Body of pancreas (tissue), 4 donors: ENCODE measurements at regions not wholly inside any gene's neighbourhood (a gene's known extent, or its start where the extent isn't known, plus 50 kb on each side); places are given as distances from the start of the nearest gene placed in this dataset.
"Not testable (repeated sequence)": the region's sequence is repeated elsewhere in the genome, so short reads cannot be mapped to it uniquely, and the experiment has no call there.

Source experiments
- ATAC-seq: fragments of 150-250 bp; one replicate; pipeline ENCODE4 v1.9.1; 2016
- DNase-seq, 4 donors: peaks; one replicate each; pipeline ENCODE4 v3.0.0-alpha.2; 2019
- H3K27ac ChIP-seq, 4 donors: fragments of 200-600 bp; sonication (generic); 1 replicate in 3 of 4; 2 replicates in 1 of 4; pipeline versions ENCODE4 v1.5.1 to v1.6.1; 2016 to 2019; ENCODE audit warnings: mild to moderate bottlenecking in 1 of 4, mixed read lengths in 1 of 4, moderate library complexity in 1 of 4
- H3K27me3 ChIP-seq, 2 donors: fragments of 200-600 bp; sonication (generic); one replicate each; pipeline ENCODE4 v1.6.0; 2016; ENCODE audit warnings: mild to moderate bottlenecking in 1 of 2
- H3K36me3 ChIP-seq, 2 donors: fragments of 200-600 bp; sonication (generic); replicated peaks in 1 of 2; 2 replicates each; pipeline ENCODE4 v1.5.1; 2016; ENCODE audit warnings: low read depth in 2 of 2; ENCODE audit not compliant: insufficient read depth in 1 of 2
- H3K4me1 ChIP-seq: fragments of 200-600 bp; sonication (generic); one replicate; pipeline ENCODE4 v1.6.0; 2016
- H3K4me3 ChIP-seq, 2 donors: fragments of 200-600 bp; sonication (generic); 1 replicate in 1 of 2; 2 replicates in 1 of 2; pipeline ENCODE4 v1.5.1; 2016 to 2019
- H3K9me3 ChIP-seq, 3 donors: fragments of 200-600 bp; sonication (generic); 1 replicate in 2 of 3; 2 replicates in 1 of 3; pipeline ENCODE4 v1.5.1; 2016
- POLR2A ChIP-seq, 3 donors: fragments of 450-650 bp; IDR thresholded peaks; one replicate each; pipeline ENCODE4 v1.6.1; 2016; ENCODE audit warnings: antibody characterized with exemption in 3 of 3, mild to moderate bottlenecking in 2 of 3
- WGBS, 2 donors: methylation state at CpG; one replicate each; pipeline ENCODE4 v1.1.5; 2017; 5-methylcytosine and 5-hydroxymethylcytosine counted together
- intact Hi-C: fragments of 100-400 bp; cut with DNase I; formaldehyde crosslinking; loops from one replicate; pipeline ENCODE4 v1.15.1; 2023
- TF ChIP-seq, protein P1 (sequence below), 7 experiments: fragments of 450-650 bp in 4 of 7; fragments of 200-600 bp in 3 of 7; sonication (generic) in 3 of 7; IDR thresholded peaks; one replicate each; pipeline ENCODE4 v1.5.1; 2016 to 2019; ENCODE audit warnings: antibody characterized with exemption in 7 of 7

DNA sequence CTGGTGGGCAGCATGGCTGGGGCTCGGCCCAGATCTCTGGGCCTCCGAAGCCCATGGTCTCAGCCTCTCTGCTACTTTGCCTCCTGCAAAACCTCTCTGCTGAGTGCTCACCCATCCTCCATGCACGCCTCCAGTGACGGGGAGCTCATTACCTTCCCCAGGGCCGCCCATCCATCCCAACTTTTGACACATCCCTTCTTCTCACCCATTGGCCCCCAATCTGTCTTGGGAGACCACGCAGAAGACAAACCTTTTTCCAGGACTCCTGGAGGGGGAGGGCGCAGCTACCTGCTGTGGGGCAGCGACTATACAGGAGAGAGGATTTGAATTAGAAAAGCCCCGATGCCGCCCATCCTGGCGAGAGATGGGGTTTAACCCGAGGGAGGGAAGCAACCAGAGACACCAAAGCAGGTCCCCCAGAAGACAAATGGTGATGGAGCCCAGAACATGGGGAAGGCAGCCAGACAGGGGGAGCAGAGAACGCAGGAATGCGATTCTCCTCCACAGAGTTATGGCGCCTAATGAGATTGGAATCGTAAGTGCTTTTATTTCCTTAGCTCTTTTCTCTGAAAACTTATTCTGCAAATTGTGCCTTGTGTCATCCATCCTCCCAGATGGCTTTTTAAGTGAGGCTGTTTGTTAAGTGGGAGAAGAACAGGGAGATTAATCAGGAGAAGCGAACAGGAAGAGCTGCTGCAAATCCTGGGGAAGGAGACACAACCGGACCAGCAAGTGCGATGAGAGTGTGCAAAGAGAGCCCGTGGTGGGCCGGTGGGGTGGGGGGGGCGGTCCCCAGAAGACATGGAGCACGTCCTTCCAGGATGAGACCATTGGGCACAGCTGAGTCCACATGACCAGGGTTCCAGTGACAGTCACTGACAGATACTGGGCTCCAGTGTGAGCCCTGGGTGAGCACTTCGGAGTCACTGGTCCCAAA, 623.5 kb downstream of the MATN1 start:
- Histone ChIP-seq H3K4me3 (no peak overlapping the region), H3K27ac (no peak overlapping the region), H3K4me1 (no peaks in the 10 kb centered on the region), H3K27me3 (no peaks in the 10 kb centered on the region), H3K36me3 (no peaks in the 10 kb centered on the region), H3K9me3 (no peaks in the 10 kb centered on the region)
- TF ChIP-seq, protein P1, sequence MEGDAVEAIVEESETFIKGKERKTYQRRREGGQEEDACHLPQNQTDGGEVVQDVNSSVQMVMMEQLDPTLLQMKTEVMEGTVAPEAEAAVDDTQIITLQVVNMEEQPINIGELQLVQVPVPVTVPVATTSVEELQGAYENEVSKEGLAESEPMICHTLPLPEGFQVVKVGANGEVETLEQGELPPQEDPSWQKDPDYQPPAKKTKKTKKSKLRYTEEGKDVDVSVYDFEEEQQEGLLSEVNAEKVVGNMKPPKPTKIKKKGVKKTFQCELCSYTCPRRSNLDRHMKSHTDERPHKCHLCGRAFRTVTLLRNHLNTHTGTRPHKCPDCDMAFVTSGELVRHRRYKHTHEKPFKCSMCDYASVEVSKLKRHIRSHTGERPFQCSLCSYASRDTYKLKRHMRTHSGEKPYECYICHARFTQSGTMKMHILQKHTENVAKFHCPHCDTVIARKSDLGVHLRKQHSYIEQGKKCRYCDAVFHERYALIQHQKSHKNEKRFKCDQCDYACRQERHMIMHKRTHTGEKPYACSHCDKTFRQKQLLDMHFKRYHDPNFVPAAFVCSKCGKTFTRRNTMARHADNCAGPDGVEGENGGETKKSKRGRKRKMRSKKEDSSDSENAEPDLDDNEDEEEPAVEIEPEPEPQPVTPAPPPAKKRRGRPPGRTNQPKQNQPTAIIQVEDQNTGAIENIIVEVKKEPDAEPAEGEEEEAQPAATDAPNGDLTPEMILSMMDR (IDR thresholded peaks at IDR 0.05): no peak
- no peak for TF ChIP-seq POLR2A (IDR thresholded peaks at IDR 0.05)
- intact Hi-C loops: no loop called here
- no peak for DNase-seq
- no peak for ATAC-seq
- WGBS, 2 donors: 56 to 59% methylated on average over 24 of the region's 24 CpGs

DNA sequence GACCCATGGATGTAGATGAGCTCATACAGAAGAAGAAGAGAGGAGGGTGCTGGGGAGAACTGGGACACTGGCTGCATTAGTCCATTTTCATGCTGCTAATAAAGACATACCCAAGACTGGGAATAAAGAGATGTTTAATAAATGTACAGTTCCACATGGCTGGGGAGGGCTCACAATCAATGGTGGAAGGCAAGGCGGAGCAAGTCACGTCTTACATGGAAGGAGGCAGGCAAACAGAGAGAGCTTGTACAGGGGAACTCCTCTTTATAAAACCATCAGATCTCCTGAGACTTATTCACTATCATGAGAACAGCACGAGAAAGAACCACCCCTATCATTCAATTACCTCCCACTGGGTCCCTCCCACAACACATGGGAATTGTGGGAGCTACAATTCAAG, 625.5 kb downstream of the MATN1 start:
- H3K9me3 ChIP-seq, H3K4me1 ChIP-seq, H3K36me3 ChIP-seq, DNase-seq, intact Hi-C loops, ATAC-seq, H3K4me3 ChIP-seq, H3K27ac ChIP-seq, H3K27me3 ChIP-seq: not testable (repeated sequence)
- 64 to 85% methylated on average over 3 of the region's 3 CpGs for WGBS, 2 donors

DNA sequence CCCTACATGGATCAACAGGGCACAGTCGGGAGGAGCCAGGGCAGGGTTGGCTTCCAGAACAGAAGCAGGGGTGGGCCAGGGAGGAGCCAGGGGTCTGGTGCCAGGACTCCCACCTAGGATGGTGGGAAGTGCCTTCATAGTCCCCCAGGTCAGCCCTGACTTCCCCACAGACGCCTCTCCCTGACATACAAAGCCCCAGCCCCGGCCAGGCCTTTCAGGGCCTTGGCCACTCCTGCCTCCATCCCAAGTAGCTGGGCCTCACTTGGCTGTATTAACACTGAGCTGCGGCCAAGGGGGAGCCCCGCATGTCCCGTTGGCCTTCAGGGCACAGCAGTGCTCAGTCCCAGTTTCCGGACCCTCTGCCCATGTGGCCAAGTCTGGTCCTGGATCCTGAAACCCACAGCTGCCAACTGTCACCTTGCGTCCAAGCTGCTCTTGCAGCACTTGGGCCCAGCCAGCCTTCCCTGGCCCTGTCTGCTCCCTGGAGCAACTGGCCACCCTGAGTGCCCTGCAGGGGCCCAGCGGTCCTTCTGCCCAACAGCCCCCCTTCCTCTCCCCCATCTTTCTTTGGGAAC, 627.8 kb downstream of the MATN1 start:
- Histone ChIP-seq H3K4me3 (no peak overlapping the region), H3K27ac (no peak overlapping the region), H3K36me3 (no peaks in the 10 kb centered on the region), H3K4me1 (no peaks in the 10 kb centered on the region), H3K27me3 (no peaks in the 10 kb centered on the region), H3K9me3 (peaks cover 0 to 21% (median 0%) of the 10 kb centered on the region in 3 donors)
- no peak for DNase-seq
- no peak for ATAC-seq
- intact Hi-C loops: no loop called here
- 76 to 77% methylated on average over 8 to 9 of the region's 9 CpGs for WGBS, 2 donors
- TF ChIP-seq, protein P1 (IDR thresholded peaks at IDR 0.05): no peak
- TF ChIP-seq POLR2A (IDR thresholded peaks at IDR 0.05): no peak

DNA sequence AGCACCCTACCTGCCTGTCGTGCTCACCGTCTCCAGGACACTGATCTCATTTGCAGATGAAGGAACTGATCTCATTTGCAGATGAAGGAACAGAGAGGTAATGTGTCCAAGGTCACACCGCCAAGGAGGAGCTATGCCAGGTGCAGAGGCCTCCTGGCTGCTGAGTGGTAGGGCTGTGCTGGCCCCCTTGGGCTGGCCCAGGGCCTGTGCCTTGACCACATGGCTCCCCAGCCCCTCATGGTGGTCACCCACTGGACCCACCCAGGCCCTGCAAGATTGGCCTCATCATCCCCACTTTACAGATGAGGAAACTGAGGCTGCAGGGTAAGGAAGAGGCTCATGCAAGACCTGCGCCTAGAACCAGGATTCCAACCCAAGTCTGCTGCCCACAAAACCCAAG, 628.3 kb downstream of the MATN1 start:
- ATAC-seq (no peak), DNase-seq (no peak)
- no peaks in the 10 kb centered on the region for H3K4me1 ChIP-seq
- no peak overlapping the region for H3K27ac ChIP-seq
- no peak overlapping the region for H3K4me3 ChIP-seq
- no peaks in the 10 kb centered on the region for H3K27me3 ChIP-seq
- intact Hi-C loops: no loop called here
- TF ChIP-seq, protein P1 (IDR thresholded peaks at IDR 0.05): no peak
- TF ChIP-seq POLR2A (IDR thresholded peaks at IDR 0.05): no peak
- H3K36me3 ChIP-seq: no peaks in the 10 kb centered on the region
- WGBS, 2 donors: 86 to 88% methylated on average over 3 to 4 of the region's 4 CpGs
- peaks cover 0 to 21% (median 0%) of the 10 kb centered on the region in 3 donors for H3K9me3 ChIP-seq

DNA sequence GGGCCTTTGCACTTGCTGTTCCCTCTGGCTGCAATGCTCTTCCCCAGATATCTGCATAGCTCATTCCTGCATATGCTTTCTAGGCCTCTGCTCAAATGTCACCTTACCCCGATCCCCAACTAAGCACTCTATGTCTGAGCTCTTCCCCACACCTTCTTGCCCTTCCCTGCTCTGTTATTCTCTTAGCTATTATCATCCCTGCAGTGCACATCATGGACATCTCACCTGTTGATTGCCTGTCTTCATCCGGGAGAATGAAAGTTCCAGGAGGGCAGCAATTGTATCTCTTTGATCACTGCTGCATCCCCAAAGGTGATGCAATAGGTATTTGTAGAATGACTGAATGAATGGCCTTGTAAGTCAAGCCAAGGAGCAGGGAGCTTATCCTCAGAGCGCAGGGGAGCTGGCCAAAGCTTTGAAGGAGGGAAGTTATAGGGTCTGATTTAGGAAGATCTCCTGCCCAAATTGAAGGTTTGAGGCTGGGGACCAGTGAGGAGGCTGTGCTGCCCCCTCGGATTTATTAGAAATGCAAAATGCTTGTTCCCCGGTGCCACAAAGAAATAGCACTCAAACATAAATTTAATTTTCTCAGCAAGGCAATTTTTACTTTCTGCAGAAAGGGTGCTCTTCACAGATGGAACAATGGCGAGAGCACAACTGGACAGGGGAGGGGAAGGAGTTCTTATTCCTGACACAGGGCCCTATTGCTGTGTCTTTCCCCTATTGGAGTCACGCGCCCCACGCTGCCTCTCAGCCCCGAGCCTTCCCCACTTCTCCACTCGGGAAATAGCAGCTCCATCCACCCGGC, 631.1 kb downstream of the MATN1 start:
- no peak overlapping the region for H3K27ac ChIP-seq
- intact Hi-C loops: no loop called here
- peaks cover 5% of the 10 kb centered on the region for H3K4me1 ChIP-seq
- H3K27me3 ChIP-seq: no peaks in the 10 kb centered on the region
- DNase-seq (no peak), ATAC-seq (no peak)
- H3K4me3 ChIP-seq: no peak overlapping the region
- TF ChIP-seq POLR2A (IDR thresholded peaks at IDR 0.05): no peak
- TF ChIP-seq, protein P1 (IDR thresholded peaks at IDR 0.05): no peak
- H3K9me3 ChIP-seq: peaks cover 0 to 21% (median 0%) of the 10 kb centered on the region in 3 donors
- 78 to 80% methylated on average over 12 of the region's 12 CpGs for WGBS, 2 donors
- no peaks in the 10 kb centered on the region for H3K36me3 ChIP-seq
